ENCODE measurements at regions not wholly inside any gene's neighbourhood (a gene's known extent, or its start where the extent isn't known, plus 50 kb on each side); places are given as distances from the start of the nearest gene placed in this dataset.

DNA sequence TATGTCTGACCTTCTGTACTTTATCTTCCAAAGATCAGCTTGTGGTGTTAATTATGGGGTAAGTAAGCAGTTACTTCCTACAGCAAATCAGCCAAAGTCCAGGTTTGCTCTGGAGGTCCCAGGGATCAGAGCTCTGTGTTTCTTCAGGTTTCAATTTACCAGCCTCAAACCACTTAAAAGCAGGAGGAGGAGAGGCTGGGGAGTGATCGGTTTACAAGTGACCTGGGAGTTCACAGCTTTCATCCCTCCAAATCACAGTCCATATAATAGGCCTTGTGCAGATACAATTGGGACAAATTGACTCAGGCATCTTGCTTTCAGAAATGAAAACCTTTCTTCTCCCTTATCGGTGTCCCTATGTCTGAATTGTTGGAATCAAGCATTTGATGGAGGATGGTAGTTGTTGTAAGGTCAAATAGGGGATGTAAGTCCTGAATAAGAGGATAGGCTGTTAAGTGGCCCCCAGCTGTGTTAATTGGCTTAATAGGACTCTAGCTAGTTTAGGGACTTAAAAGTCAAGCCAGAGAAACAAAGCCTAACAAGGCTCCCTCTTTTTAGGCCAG is 188.0 kb upstream of the NT5C1B start:
- H3K9me3 Mint-ChIP-seq = no peaks in the 10 kb centered on the region
- TF ChIP-seq, protein P1, sequence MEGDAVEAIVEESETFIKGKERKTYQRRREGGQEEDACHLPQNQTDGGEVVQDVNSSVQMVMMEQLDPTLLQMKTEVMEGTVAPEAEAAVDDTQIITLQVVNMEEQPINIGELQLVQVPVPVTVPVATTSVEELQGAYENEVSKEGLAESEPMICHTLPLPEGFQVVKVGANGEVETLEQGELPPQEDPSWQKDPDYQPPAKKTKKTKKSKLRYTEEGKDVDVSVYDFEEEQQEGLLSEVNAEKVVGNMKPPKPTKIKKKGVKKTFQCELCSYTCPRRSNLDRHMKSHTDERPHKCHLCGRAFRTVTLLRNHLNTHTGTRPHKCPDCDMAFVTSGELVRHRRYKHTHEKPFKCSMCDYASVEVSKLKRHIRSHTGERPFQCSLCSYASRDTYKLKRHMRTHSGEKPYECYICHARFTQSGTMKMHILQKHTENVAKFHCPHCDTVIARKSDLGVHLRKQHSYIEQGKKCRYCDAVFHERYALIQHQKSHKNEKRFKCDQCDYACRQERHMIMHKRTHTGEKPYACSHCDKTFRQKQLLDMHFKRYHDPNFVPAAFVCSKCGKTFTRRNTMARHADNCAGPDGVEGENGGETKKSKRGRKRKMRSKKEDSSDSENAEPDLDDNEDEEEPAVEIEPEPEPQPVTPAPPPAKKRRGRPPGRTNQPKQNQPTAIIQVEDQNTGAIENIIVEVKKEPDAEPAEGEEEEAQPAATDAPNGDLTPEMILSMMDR (IDR thresholded peaks at IDR 0.05) = no peak
- H3K27me3 Mint-ChIP-seq (ENCODE audit: insufficient read depth) = no peaks in the 10 kb centered on the region
- H3K4me1 Mint-ChIP-seq (ENCODE audit: low read depth) = peaks cover 13% of the 10 kb centered on the region
- H3K4me3 Mint-ChIP-seq = no peak overlapping the region
- H3K27ac Mint-ChIP-seq = no peak overlapping the region
- no peaks in the 10 kb centered on the region for H3K36me3 Mint-ChIP-seq (ENCODE audit: low read depth)
- no peak for DNase-seq

DNA sequence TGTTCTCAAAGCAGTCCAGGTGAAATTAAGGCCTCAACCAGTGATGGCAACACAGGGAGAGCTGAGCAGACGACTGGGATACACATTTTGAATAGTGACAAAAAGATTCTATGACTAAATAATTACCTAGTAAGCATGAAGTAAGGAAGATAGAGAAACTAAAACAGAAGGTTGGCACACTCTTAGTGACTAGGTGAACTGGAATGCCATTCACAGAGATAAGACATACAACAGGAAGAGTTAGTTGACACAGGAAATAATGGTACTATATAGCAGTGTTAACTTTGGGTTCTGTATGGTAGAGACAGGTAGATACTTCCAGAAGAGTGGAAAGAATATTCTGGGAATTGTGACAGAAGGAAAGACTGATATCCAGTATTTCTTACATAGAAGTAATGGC is 181.8 kb upstream of the NT5C1B start:
- no peak for DNase-seq
- no peak overlapping the region for H3K27ac Mint-ChIP-seq
- H3K36me3 Mint-ChIP-seq (ENCODE audit: low read depth) = 0 out of 2 replicates have a peak, but pooled peaks cover 6% of the 10 kb centered on the region
- peaks cover 8% of the 10 kb centered on the region for H3K4me1 Mint-ChIP-seq (ENCODE audit: low read depth)
- H3K9me3 Mint-ChIP-seq = peaks cover 4% of the 10 kb centered on the region; the same call in 1 of the 2 replicates
- H3K27me3 Mint-ChIP-seq (ENCODE audit: insufficient read depth) = no peaks in the 10 kb centered on the region
- no peak overlapping the region for H3K4me3 Mint-ChIP-seq
- TF ChIP-seq, protein P1 (IDR thresholded peaks at IDR 0.05) = no peak

DNA sequence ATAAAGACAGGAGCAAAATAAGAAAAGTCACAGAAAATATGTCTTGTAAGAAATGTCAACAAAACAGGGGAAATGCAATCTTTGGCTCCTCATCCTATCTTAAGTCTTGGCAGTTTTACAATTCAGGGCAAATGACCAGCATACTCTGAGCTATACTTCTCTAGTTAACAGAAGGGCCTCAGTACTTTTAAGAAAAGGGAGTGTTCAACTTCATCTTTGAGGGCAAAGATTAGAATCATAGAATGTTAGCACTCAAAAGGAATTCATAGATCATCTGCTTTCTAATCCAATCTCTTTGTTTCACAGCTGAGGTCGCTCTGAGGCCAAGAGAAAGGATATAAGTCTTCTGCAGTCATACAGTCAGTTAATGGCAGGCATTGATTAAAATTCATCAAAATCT is 174.0 kb upstream of the NT5C1B start:
- Mint-ChIP-seq H3K36me3 (ENCODE audit: low read depth) (peaks cover 16% of the 10 kb centered on the region; the same call in 1 of the 2 replicates), H3K27ac (peak overlapping the region; percentile 24; the same call in 1 of the 2 replicates), H3K4me1 (ENCODE audit: low read depth) (peaks cover 22% of the 10 kb centered on the region), H3K27me3 (ENCODE audit: insufficient read depth) (peaks cover 2% of the 10 kb centered on the region; the same call in 1 of the 2 replicates), H3K4me3 (no peak overlapping the region), H3K9me3 (peaks cover 8% of the 10 kb centered on the region; the same call in 1 of the 2 replicates)
- TF ChIP-seq, protein P1 (IDR thresholded peaks at IDR 0.05) = no peak
- no peak for DNase-seq

DNA sequence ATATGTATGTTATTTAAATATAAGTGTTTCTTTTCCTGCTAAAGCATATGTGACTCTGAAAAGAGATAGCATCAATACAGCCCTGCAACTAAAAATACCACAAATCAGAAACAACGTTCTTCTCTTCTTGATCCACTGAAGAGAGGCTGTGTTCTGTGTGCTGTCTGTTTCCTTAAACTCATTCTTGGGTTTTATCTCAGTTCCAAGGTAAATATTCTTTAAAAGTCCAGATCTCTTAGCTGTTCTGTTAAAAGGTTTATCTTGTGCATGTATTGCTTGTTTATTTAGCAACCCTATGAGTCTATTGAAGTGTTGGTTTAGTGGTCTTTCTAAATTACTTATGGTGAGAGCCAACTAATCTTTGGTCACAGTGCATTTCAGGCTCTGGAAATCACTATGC is 173.3 kb upstream of the NT5C1B start:
- Mint-ChIP-seq H3K9me3 (peaks cover 5% of the 10 kb centered on the region; the same call in 1 of the 2 replicates), H3K4me1 (ENCODE audit: low read depth) (peaks cover 22% of the 10 kb centered on the region), H3K27me3 (ENCODE audit: insufficient read depth) (peaks cover 2% of the 10 kb centered on the region; the same call in 1 of the 2 replicates), H3K36me3 (ENCODE audit: low read depth) (peaks cover 13% of the 10 kb centered on the region; the same call in 1 of the 2 replicates), H3K4me3 (no peak overlapping the region), H3K27ac (peak overlapping the region; percentile 24; the same call in 1 of the 2 replicates)
- peak; percentile 12 for DNase-seq
- TF ChIP-seq, protein P1 (IDR thresholded peaks at IDR 0.05) = no peak

DNA sequence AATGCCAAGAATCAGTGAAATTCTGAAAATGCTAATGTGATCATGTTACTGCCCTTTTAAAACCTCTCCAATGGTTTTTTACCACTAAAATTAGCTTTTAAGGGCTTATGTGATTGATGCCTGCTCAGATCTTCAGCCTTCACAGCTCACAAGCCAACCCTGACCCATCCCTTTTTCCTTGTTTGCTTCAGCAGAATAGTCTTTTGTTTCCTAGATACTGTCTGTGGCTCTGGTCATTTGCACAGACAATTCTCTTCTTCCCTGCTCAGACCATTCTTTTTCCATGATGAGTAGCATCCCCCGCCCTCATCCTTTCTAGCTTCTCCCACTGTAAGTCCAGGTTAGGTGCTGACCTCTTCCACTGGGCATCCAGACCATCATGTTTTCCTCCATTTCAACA is 164.9 kb upstream of the NT5C1B start:
- H3K4me3 Mint-ChIP-seq = no peak overlapping the region
- no peaks in the 10 kb centered on the region for H3K9me3 Mint-ChIP-seq
- peaks cover 26% of the 10 kb centered on the region for H3K4me1 Mint-ChIP-seq (ENCODE audit: low read depth)
- H3K27ac Mint-ChIP-seq = no peak overlapping the region
- DNase-seq = no peak
- 0 out of 2 replicates have a peak, but pooled peaks cover 2% of the 10 kb centered on the region for H3K36me3 Mint-ChIP-seq (ENCODE audit: low read depth)
- H3K27me3 Mint-ChIP-seq (ENCODE audit: insufficient read depth) = peaks cover 2% of the 10 kb centered on the region; the same call in 1 of the 2 replicates
- TF ChIP-seq, protein P1 (IDR thresholded peaks at IDR 0.05) = no peak

All from HFFc6 (cell line).